Colonic mucosa (tissue), 4 donors: ENCODE measurements at regions not wholly inside any gene's neighbourhood (a gene's known extent, or its start where the extent isn't known, plus 50 kb on each side); places are given as distances from the start of the nearest gene placed in this dataset.

Experiments
- DNase-seq: peaks from one replicate; pipeline ENCODE4 v3.0.0-alpha.2; 2020
- H3K27ac ChIP-seq: fragments of 200-600 bp; one replicate; pipeline ENCODE4 v1.8.0; 2021
- H3K27me3 ChIP-seq: fragments of 200-600 bp; one replicate; pipeline ENCODE4 v1.8.0; 2021
- H3K36me3 ChIP-seq: fragments of 200-600 bp; one replicate; pipeline ENCODE4 v1.8.0; 2021
- H3K4me1 ChIP-seq: fragments of 200-600 bp; one replicate; pipeline ENCODE4 v1.8.0; 2021; ENCODE audit warnings: mild to moderate bottlenecking
- H3K4me3 ChIP-seq: fragments of 200-600 bp; one replicate; pipeline ENCODE4 v1.8.0; 2021
- H3K9ac ChIP-seq, 2 donors: one replicate each; pipeline ENCODE4 v1.7.0; 2013; ENCODE audit warnings: control low read depth in 2 of 2, low read depth in 2 of 2, low read length in 2 of 2
- H3K9me3 ChIP-seq: fragments of 200-600 bp; one replicate; pipeline ENCODE4 v1.8.0; 2021
- CTCF ChIP-seq: fragments of 200-600 bp; IDR thresholded peaks from one replicate; pipeline ENCODE4 v1.8.0; 2022; ENCODE audit warnings: antibody characterized with exemption, mild to moderate bottlenecking
- intact Hi-C: fragments of 100-400 bp; cut with DNase I; formaldehyde crosslinking; loops from one replicate; pipeline ENCODE4 v1.14.1; 2022
- donor health status: healthy.
- donor health status: DM: no; HTN: no; CAD: no.
- donor health status: DM: no; HTN: no; CAD: no.

GRCh38 chr9:118104363-118104762 is 400.2 kb downstream of the TLR4 start:
- Histone ChIP-seq H3K4me1 (no peaks in the 10 kb centered on the region), H3K4me3 (no peak overlapping the region), H3K9me3 (no peaks in the 10 kb centered on the region), H3K27ac (no peak overlapping the region), H3K9ac (no peak overlapping the region), H3K36me3 (no peaks in the 10 kb centered on the region), H3K27me3 (no peaks in the 10 kb centered on the region)
- intact Hi-C loops = no loop called here
- no peak for TF ChIP-seq CTCF
- DNase-seq = no peak

- DNase-seq = no peak
- Histone ChIP-seq H3K9me3 (no peaks in the 10 kb centered on the region), H3K27me3 (no peaks in the 10 kb centered on the region), H3K36me3 (no peaks in the 10 kb centered on the region), H3K4me3 (no peak overlapping the region), H3K9ac (no peak overlapping the region), H3K27ac (no peak overlapping the region), H3K4me1 (no peaks in the 10 kb centered on the region)
- intact Hi-C loops = no loop called here
- TF ChIP-seq CTCF = no peak
These were observed 404.8 kb downstream of the TLR4 start for GRCh38 chr9:118108971-118109370.

GRCh38 chr9:118109542-118109941 is 405.3 kb downstream of the TLR4 start:
- H3K9me3 ChIP-seq = no peaks in the 10 kb centered on the region
- no peak for TF ChIP-seq CTCF
- H3K4me3 ChIP-seq = no peak overlapping the region
- H3K4me1 ChIP-seq = no peaks in the 10 kb centered on the region
- intact Hi-C loops = no loop called here
- no peak overlapping the region for H3K9ac ChIP-seq
- no peaks in the 10 kb centered on the region for H3K36me3 ChIP-seq
- no peak for DNase-seq
- H3K27me3 ChIP-seq = no peaks in the 10 kb centered on the region
- H3K27ac ChIP-seq = no peak overlapping the region

GRCh38 chr9:118121361-118121760 is 417.2 kb downstream of the TLR4 start:
- TF ChIP-seq CTCF = no peak
- no peak for DNase-seq
- H3K27me3 ChIP-seq = no peaks in the 10 kb centered on the region
- H3K9me3 ChIP-seq = no peaks in the 10 kb centered on the region
- no peaks in the 10 kb centered on the region for H3K4me1 ChIP-seq
- no peak overlapping the region for H3K9ac ChIP-seq
- H3K36me3 ChIP-seq = no peaks in the 10 kb centered on the region
- intact Hi-C loops = no loop called here
- no peak overlapping the region for H3K4me3 ChIP-seq
- no peak overlapping the region for H3K27ac ChIP-seq

GRCh38 chr9:118128313-118128712 is 424.1 kb downstream of the TLR4 start:
- H3K27me3 ChIP-seq = no peaks in the 10 kb centered on the region
- intact Hi-C loops = no loop called here
- no peaks in the 10 kb centered on the region for H3K9me3 ChIP-seq
- H3K4me3 ChIP-seq = no peak overlapping the region
- H3K9ac ChIP-seq = no peak overlapping the region
- no peak for TF ChIP-seq CTCF
- DNase-seq = no peak
- no peaks in the 10 kb centered on the region for H3K36me3 ChIP-seq
- H3K27ac ChIP-seq = no peak overlapping the region
- no peaks in the 10 kb centered on the region for H3K4me1 ChIP-seq

- no peaks in the 10 kb centered on the region for H3K36me3 ChIP-seq
- intact Hi-C loops = no loop called here
- TF ChIP-seq CTCF = no peak
- H3K9ac ChIP-seq = no peak overlapping the region
- H3K4me3 ChIP-seq = no peak overlapping the region
- H3K9me3 ChIP-seq = no peaks in the 10 kb centered on the region
- no peaks in the 10 kb centered on the region for H3K4me1 ChIP-seq
- DNase-seq = no peak
- H3K27me3 ChIP-seq = no peaks in the 10 kb centered on the region
- H3K27ac ChIP-seq = no peak overlapping the region
These were observed 425.3 kb downstream of the TLR4 start for GRCh38 chr9:118129541-118129940.
